ENCODE measurements at regions not wholly inside any gene's neighbourhood (a gene's known extent, or its start where the extent isn't known, plus 50 kb on each side); places are given as distances from the start of the nearest gene placed in this dataset.
"Not testable (repeated sequence)": the region's sequence is repeated elsewhere in the genome, so short reads cannot be mapped to it uniquely, and the experiment has no call there.

GRCh38 chr13:99087098-99087953 lies 109.5 kb upstream of the DOCK9 start:
- peak overlapping the region; percentile 48 to 89 (median 88) for H3K27ac Mint-ChIP-seq
- no peaks in the 10 kb centered on the region for H3K36me3 Mint-ChIP-seq (ENCODE audit: low read depth)
- peak in 2 of 3 experiments; percentile 29 to 31 for TF ChIP-seq CTCF (IDR thresholded peaks at IDR 0.05; ENCODE audit: unreplicated experiment in 3 of 3)
- peaks cover 27% of the 10 kb centered on the region for H3K4me1 Mint-ChIP-seq
- H3K27me3 Mint-ChIP-seq (ENCODE audit: low read depth), result peaks cover 38% of the 10 kb centered on the region
- no peaks in the 10 kb centered on the region for H3K9me3 Mint-ChIP-seq
- peak overlapping the region; percentile 96 to 99 (median 98) for H3K4me3 Mint-ChIP-seq

GRCh38 chr13:99087954-99088491 lies 110.2 kb upstream of the DOCK9 start:
- H3K27ac Mint-ChIP-seq, result peak overlapping the region; percentile 48 to 89 (median 88)
- TF ChIP-seq CTCF (IDR thresholded peaks at IDR 0.05; ENCODE audit: unreplicated experiment in 3 of 3), result no peak

GRCh38 chr13:99093997-99094396 lies 106.7 kb upstream of the UBAC2 start:
- H3K27ac Mint-ChIP-seq, result no peak overlapping the region
- TF ChIP-seq CTCF (IDR thresholded peaks at IDR 0.05; ENCODE audit: unreplicated experiment in 3 of 3), result no peak
- no peak overlapping the region for H3K4me3 Mint-ChIP-seq
- no peaks in the 10 kb centered on the region for H3K4me1 Mint-ChIP-seq
- no peaks in the 10 kb centered on the region for H3K9me3 Mint-ChIP-seq
- peaks cover 3% of the 10 kb centered on the region for H3K27me3 Mint-ChIP-seq (ENCODE audit: low read depth)
- H3K36me3 Mint-ChIP-seq (ENCODE audit: low read depth), result no peaks in the 10 kb centered on the region

More at GRCh38 chr13:99087954-99088491, 110.2 kb upstream of the DOCK9 start:
- peak overlapping the region; percentile 96 to 99 (median 98) for H3K4me3 Mint-ChIP-seq
- no peaks in the 10 kb centered on the region for H3K9me3 Mint-ChIP-seq
- H3K4me1 Mint-ChIP-seq, result peaks cover 27% of the 10 kb centered on the region
- no peaks in the 10 kb centered on the region for H3K36me3 Mint-ChIP-seq (ENCODE audit: low read depth)
- peaks cover 38% of the 10 kb centered on the region for H3K27me3 Mint-ChIP-seq (ENCODE audit: low read depth)

- not testable (repeated sequence) for H3K4me3 Mint-ChIP-seq; H3K27me3 Mint-ChIP-seq (ENCODE audit: low read depth); H3K9me3 Mint-ChIP-seq; H3K36me3 Mint-ChIP-seq (ENCODE audit: low read depth)
- Mint-ChIP-seq H3K4me1 (peaks cover 19% of the 10 kb centered on the region), H3K27ac (peak overlapping the region in 1 of 3 experiments; percentile 2)
These were observed 98.8 kb upstream of the UBAC2 start for GRCh38 chr13:99101831-99102230.

- H3K27ac Mint-ChIP-seq, result peak overlapping the region; percentile 27 to 77 (median 41)
- no peaks in the 10 kb centered on the region for H3K36me3 Mint-ChIP-seq (ENCODE audit: low read depth)
- peaks cover 19% of the 10 kb centered on the region for H3K4me1 Mint-ChIP-seq
- H3K27me3 Mint-ChIP-seq (ENCODE audit: low read depth), result no peaks in the 10 kb centered on the region
- no peaks in the 10 kb centered on the region for H3K9me3 Mint-ChIP-seq
- peak overlapping the region; percentile 0 to 3 (median 1) for H3K4me3 Mint-ChIP-seq
- no peak for TF ChIP-seq CTCF (IDR thresholded peaks at IDR 0.05; ENCODE audit: unreplicated experiment in 3 of 3)
These were observed 97.1 kb upstream of the UBAC2 start for GRCh38 chr13:99103536-99103935.

- H3K36me3 Mint-ChIP-seq (ENCODE audit: low read depth), result no peaks in the 10 kb centered on the region
- H3K9me3 Mint-ChIP-seq, result no peaks in the 10 kb centered on the region
- H3K4me3 Mint-ChIP-seq, result no peak overlapping the region
- H3K4me1 Mint-ChIP-seq, result peaks cover 19% of the 10 kb centered on the region
- TF ChIP-seq CTCF (IDR thresholded peaks at IDR 0.05; ENCODE audit: unreplicated experiment in 3 of 3), result no peak
- H3K27me3 Mint-ChIP-seq (ENCODE audit: low read depth), result no peaks in the 10 kb centered on the region
- no peak overlapping the region for H3K27ac Mint-ChIP-seq
These were observed 96.3 kb upstream of the UBAC2 start for GRCh38 chr13:99104396-99104795.
